Tibial nerve (tissue), 4 donors: ENCODE measurements at regions not wholly inside any gene's neighbourhood (a gene's known extent, or its start where the extent isn't known, plus 50 kb on each side); places are given as distances from the start of the nearest gene placed in this dataset.

ENCODE experiments used
- CTCF ChIP-seq, 5 experiments: fragments of 200-600 bp in 3 of 5; fragments of 450-650 bp in 2 of 5; sonication (generic) in 3 of 5; IDR thresholded peaks; one replicate each; pipeline ENCODE4 v1.5.1; 2016 to 2019; ENCODE audit warnings: antibody characterized with exemption in 5 of 5, mild to moderate bottlenecking in 3 of 5, moderate library complexity in 2 of 5
- EP300 ChIP-seq, 2 donors: sonication (generic); formaldehyde crosslinking; IDR thresholded peaks; one replicate each; pipeline ENCODE4 v1.6.1; 2017; ENCODE audit warnings: antibody characterized with exemption in 2 of 2, mild to moderate bottlenecking in 1 of 2
- POLR2A ChIP-seq, 2 donors: fragments of 450-650 bp; IDR thresholded peaks; one replicate each; pipeline ENCODE4 v1.6.1; 2017; ENCODE audit warnings: antibody characterized with exemption in 2 of 2, mild to moderate bottlenecking in 2 of 2, moderate library complexity in 2 of 2

DNA sequence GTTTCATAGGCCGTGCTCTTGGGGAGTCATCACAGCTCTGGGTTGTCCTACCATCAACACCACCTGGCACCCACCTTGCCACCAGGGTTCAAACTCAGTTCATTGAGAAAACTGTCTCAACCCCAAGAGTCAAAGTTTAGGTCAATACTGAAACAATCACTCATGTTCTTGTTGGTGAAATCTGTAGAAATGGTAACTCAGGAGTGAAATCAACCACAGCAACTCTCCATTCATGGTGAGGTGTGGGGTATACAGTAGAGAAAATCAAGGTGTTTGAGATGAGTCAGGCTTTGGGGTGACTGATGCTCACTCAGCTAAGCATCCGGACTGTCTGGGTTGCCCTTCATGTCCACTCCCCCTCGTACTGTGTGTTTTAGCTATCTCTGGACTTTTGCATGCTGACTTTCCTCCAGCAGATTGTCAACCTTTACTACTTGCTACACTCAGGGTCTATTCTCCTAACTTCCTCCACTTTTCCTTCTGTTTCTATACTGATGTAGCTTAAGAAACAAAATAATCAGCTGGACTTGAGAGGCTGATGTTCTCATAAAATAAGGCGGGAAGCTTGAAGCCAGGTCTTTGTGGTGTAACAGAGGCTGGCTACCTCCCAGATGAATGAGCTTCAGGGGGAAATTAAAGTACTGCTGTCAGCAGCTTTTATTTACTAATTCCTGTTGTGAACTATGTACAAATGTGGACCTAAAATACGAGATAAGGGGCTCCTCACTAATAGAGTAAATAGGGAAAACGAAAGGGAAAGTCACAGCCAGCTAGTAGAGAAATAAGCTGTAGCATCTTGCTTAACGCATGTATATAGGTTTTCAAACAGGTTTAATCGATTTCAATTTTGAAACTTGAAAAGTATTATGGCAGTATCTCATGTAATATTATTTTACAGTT is 173.6 kb upstream of the AKR1E2 start:
- TF ChIP-seq POLR2A (IDR thresholded peaks at IDR 0.05): no peak
- TF ChIP-seq CTCF (IDR thresholded peaks at IDR 0.05): no peak
- TF ChIP-seq EP300 (IDR thresholded peaks at IDR 0.05): no peak
